NT2/D1 (cell line): ENCODE measurements at regions not wholly inside any gene's neighbourhood (a gene's known extent, or its start where the extent isn't known, plus 50 kb on each side); places are given as distances from the start of the nearest gene placed in this dataset.

Experiments used
- SUZ12 ChIP-seq: IDR thresholded peaks from 2 replicates; pipeline ENCODE4 v1.6.1; 2011; ENCODE audit not compliant: insufficient read length, insufficient read depth; ENCODE audit errors: extremely low read depth
- YY1 ChIP-seq: IDR thresholded peaks from 2 replicates; pipeline ENCODE4 v1.6.1; 2011; ENCODE audit not compliant: insufficient read length, insufficient read depth

DNA sequence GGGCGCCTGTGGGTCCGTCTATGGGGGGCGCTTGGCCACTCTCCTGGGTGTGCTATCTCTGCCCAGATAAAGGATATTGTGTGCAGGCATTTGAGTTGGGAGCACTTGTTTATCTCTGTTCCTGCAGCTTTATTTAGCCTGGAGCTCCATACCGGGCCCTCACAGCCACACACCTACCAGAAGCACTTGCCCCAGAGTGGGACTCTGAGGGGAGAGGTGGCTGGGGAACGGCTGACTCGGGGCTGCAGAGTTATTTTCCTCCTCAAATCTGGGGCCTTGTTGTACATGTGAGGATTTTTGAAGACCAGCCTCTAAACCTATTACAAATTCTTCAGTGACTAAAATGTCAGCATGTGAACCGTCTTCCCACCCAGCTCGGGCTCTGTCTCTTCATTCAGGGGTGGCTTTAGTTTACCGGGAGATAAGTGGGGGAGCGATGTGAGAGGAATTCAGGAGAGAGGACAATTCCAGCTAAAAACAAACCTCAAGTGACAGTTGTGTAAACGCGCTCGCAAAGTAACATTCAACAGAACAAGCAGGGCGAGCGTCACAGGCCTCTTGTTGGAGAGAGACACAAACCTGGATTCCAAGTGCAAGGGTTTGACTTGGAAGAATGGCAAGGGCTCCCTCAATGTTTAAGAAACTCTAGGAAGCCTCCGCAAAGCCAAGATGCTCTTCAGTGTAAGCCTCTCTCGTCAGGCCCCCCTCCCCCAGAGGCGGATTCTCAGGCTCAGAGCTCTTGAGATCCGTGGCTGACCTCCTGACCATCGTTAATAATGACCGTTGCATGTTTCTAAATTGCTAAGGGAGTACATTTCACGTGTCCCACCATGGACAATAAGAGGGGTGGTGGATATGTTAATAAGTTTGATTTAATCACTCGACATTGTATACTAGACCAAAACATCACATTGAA lies 548.9 kb downstream of the QKI start:
- TF ChIP-seq SUZ12, result no peak
- no peak for TF ChIP-seq YY1
